HT1080 (cell line): ENCODE measurements at regions not wholly inside any gene's neighbourhood (a gene's known extent, or its start where the extent isn't known, plus 50 kb on each side); places are given as distances from the start of the nearest gene placed in this dataset.
"Not testable (repeated sequence)": the region's sequence is repeated elsewhere in the genome, so short reads cannot be mapped to it uniquely, and the experiment has no call there.

Experiments used
- DNase-seq: peaks from one replicate; pipeline ENCODE4 v3.0.0-alpha.2; 2015; ENCODE audit warnings: low read depth

GRCh38 chr3:5739949-5740348, 552.4 kb downstream of the EDEM1 start:
- no peak for DNase-seq

- DNase-seq, result no peak
Observed at GRCh38 chr3:5741017-5741416, 553.5 kb downstream of the EDEM1 start.

GRCh38 chr3:5750091-5750490, 562.6 kb downstream of the EDEM1 start:
- no peak for DNase-seq

- no peak for DNase-seq
Observed at GRCh38 chr3:5750874-5751640, 563.5 kb downstream of the EDEM1 start.

GRCh38 chr3:5754602-5755001, 567.1 kb downstream of the EDEM1 start:
- no peak for DNase-seq

- no peak for DNase-seq
Observed at GRCh38 chr3:5756443-5756842, 568.9 kb downstream of the EDEM1 start.

GRCh38 chr3:5757213-5757804, 569.8 kb downstream of the EDEM1 start:
- no peak for DNase-seq

GRCh38 chr3:5758699-5759098, 571.2 kb downstream of the EDEM1 start:
- no peak for DNase-seq

- DNase-seq, result no peak
Observed at GRCh38 chr3:5762506-5762905, 575.0 kb downstream of the EDEM1 start.

GRCh38 chr3:5766848-5767247, 579.3 kb downstream of the EDEM1 start:
- no peak for DNase-seq

GRCh38 chr3:5767304-5767703, 579.8 kb downstream of the EDEM1 start:
- DNase-seq, result peak; percentile 23

- DNase-seq, result no peak
Observed at GRCh38 chr3:5768281-5768945, 580.9 kb downstream of the EDEM1 start.

- DNase-seq, result no peak
Observed at GRCh38 chr3:5769825-5770224, 582.3 kb downstream of the EDEM1 start.

GRCh38 chr3:5774337-5774736, 586.8 kb downstream of the EDEM1 start:
- no peak for DNase-seq

GRCh38 chr3:5775100-5775499, 587.6 kb downstream of the EDEM1 start:
- not testable (repeated sequence) for DNase-seq

- DNase-seq, result no peak
Observed at GRCh38 chr3:5784690-5785089, 597.2 kb downstream of the EDEM1 start.

- DNase-seq, result peak; percentile 80
Observed at GRCh38 chr3:5787861-5788488, 600.5 kb downstream of the EDEM1 start.

- no peak for DNase-seq
Observed at GRCh38 chr3:5788496-5788895, 601.0 kb downstream of the EDEM1 start.

- peak; percentile 83 for DNase-seq
Observed at GRCh38 chr3:5791558-5791957, 604.1 kb downstream of the EDEM1 start.

GRCh38 chr3:5796541-5796940, 609.0 kb downstream of the EDEM1 start:
- DNase-seq, result no peak

- DNase-seq, result peak; percentile 52
Observed at GRCh38 chr3:5798809-5799208, 611.3 kb downstream of the EDEM1 start.

- DNase-seq, result no peak
Observed at GRCh38 chr3:5799398-5799797, 611.9 kb downstream of the EDEM1 start.
